Prostate gland (tissue), 2 donors: ENCODE measurements at regions not wholly inside any gene's neighbourhood (a gene's known extent, or its start where the extent isn't known, plus 50 kb on each side); places are given as distances from the start of the nearest gene placed in this dataset.
"Not testable (repeated sequence)": the region's sequence is repeated elsewhere in the genome, so short reads cannot be mapped to it uniquely, and the experiment has no call there.

Experiments used
- DNase-seq: peaks from one replicate; pipeline ENCODE4 v3.0.0-alpha.2; 2019; ENCODE audit warnings: low spot score
- H3K27ac ChIP-seq, 2 donors: fragments of 200-600 bp; sonication (generic); 2 replicates each; pipeline ENCODE4 v1.5.1; 2017 to 2019
- H3K27me3 ChIP-seq: fragments of 200-600 bp; sonication (generic); replicated peaks from 2 replicates; pipeline ENCODE4 v1.5.1; 2019; ENCODE audit not compliant: insufficient read depth
- H3K36me3 ChIP-seq, 2 donors: fragments of 200-600 bp; sonication (generic); 1 replicate in 1 of 2; 2 replicates in 1 of 2; pipeline versions ENCODE4 v1.5.1 to v1.8.1; 2017 to 2019
- H3K4me1 ChIP-seq: fragments of 200-600 bp; sonication (generic); replicated peaks from 2 replicates; pipeline ENCODE4 v1.5.1; 2019
- H3K4me3 ChIP-seq, 2 donors: fragments of 200-600 bp; sonication (generic); 2 replicates each; pipeline ENCODE4 v1.5.1; 2017 to 2019
- H3K9me3 ChIP-seq: fragments of 200-600 bp; sonication (generic); 2 replicates; pipeline ENCODE4 v1.5.1; 2017
- CTCF ChIP-seq, 4 experiments: fragments of 200-600 bp in 2 of 4; fragments of 450-650 bp in 2 of 4; sonication (generic) in 2 of 4; IDR thresholded peaks; 1 replicate in 3 of 4; 2 replicates in 1 of 4; pipeline ENCODE4 v1.5.1; 2016 to 2019; ENCODE audit warnings: antibody characterized with exemption in 4 of 4, mild to moderate bottlenecking in 2 of 4, moderate library complexity in 2 of 4
- POLR2A ChIP-seq: fragments of 450-650 bp; IDR thresholded peaks from one replicate; pipeline ENCODE4 v1.6.1; 2016; ENCODE audit warnings: antibody characterized with exemption, mild to moderate bottlenecking
- POLR2AphosphoS5 ChIP-seq: sonication (generic); formaldehyde crosslinking; IDR thresholded peaks from one replicate; pipeline ENCODE4 v1.6.1; 2017; ENCODE audit warnings: antibody characterized with exemption
- WGBS: methylation state at CpG from one replicate; pipeline ENCODE4 v1.1.5; 2018; 5-methylcytosine and 5-hydroxymethylcytosine counted together
- intact Hi-C: fragments of 100-400 bp; cut with DNase I; formaldehyde crosslinking; loops from one replicate; pipeline ENCODE4 v1.14.2; 2022

GRCh38 chr3:124149771-124150170 is 157.8 kb upstream of the ROPN1 start:
- intact Hi-C loops: no loop called here
- no peak for DNase-seq
- Histone ChIP-seq H3K27ac (no peak overlapping the region), H3K9me3 (no peaks in the 10 kb centered on the region), H3K4me3 (no peak overlapping the region), H3K36me3 (no peaks in the 10 kb centered on the region), H3K27me3 (no peaks in the 10 kb centered on the region), H3K4me1 (no peaks in the 10 kb centered on the region)
- 26% methylated on average over 3 of the region's 3 CpGs for WGBS
- TF ChIP-seq POLR2AphosphoS5 (no peak), CTCF (IDR thresholded peaks at IDR 0.05) (no peak), POLR2A (no peak)

GRCh38 chr3:124152891-124153290 is 161.0 kb upstream of the ROPN1 start:
- H3K9me3 ChIP-seq, intact Hi-C loops, H3K4me1 ChIP-seq, DNase-seq, H3K27ac ChIP-seq, H3K27me3 ChIP-seq, H3K4me3 ChIP-seq, H3K36me3 ChIP-seq: not testable (repeated sequence)
- 100% methylated on average over 1 of the region's 1 CpG for WGBS

- no peak overlapping the region for H3K27ac ChIP-seq
- no peak overlapping the region for H3K4me3 ChIP-seq
- H3K36me3 ChIP-seq: no peaks in the 10 kb centered on the region
- intact Hi-C loops: no loop called here
- TF ChIP-seq POLR2A (no peak), POLR2AphosphoS5 (no peak), CTCF (IDR thresholded peaks at IDR 0.05) (no peak)
- H3K4me1 ChIP-seq: no peaks in the 10 kb centered on the region
- DNase-seq: no peak
- H3K27me3 ChIP-seq: no peaks in the 10 kb centered on the region
- no peaks in the 10 kb centered on the region for H3K9me3 ChIP-seq
- 74% methylated on average over 6 of the region's 6 CpGs for whole genome bisulfite sequencing
These were observed 165.2 kb upstream of the ROPN1 start for GRCh38 chr3:124156866-124157712.

DNA sequence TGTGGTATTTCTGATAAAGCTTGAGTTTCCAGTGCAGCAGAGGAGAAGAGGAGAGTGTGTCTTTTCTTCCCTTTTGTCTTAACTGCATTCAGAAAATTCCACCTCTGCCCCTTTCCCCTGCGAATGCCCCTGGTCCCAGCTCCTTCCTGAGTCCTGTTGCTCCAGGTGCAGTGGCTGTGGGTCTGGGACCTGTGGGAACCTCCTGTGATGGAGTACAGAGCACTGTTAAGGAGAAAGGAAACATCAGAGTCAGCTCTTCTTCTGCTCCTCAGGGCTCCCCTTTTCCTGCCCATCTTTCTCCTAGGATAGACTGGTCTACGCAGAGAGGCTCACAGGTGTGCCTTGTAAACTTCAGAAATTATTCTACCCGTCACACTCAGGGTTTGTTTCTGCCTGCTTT is 165.8 kb upstream of the ROPN1 start:
- H3K36me3 ChIP-seq: no peaks in the 10 kb centered on the region
- TF ChIP-seq CTCF (IDR thresholded peaks at IDR 0.05) (no peak), POLR2A (no peak), POLR2AphosphoS5 (no peak)

GRCh38 chr3:124158168-124158881 is 166.4 kb upstream of the ROPN1 start:
- WGBS: 67% methylated on average over 5 of the region's 5 CpGs
- intact Hi-C loops: no loop called here
- Histone ChIP-seq H3K9me3 (no peaks in the 10 kb centered on the region), H3K27me3 (no peaks in the 10 kb centered on the region), H3K4me1 (no peaks in the 10 kb centered on the region), H3K27ac (no peak overlapping the region), H3K36me3 (no peaks in the 10 kb centered on the region), H3K4me3 (no peak overlapping the region)
- no peak for DNase-seq
- no peak for TF ChIP-seq POLR2AphosphoS5
- TF ChIP-seq CTCF (IDR thresholded peaks at IDR 0.05): no peak
- TF ChIP-seq POLR2A: no peak

More for the DNA sequence above, 165.8 kb upstream of the ROPN1 start:
- Histone ChIP-seq H3K27ac (no peak overlapping the region), H3K27me3 (no peaks in the 10 kb centered on the region), H3K4me3 (no peak overlapping the region), H3K4me1 (no peaks in the 10 kb centered on the region), H3K9me3 (no peaks in the 10 kb centered on the region)
- intact Hi-C loops: no loop called here
- no peak for DNase-seq
- WGBS: 62% methylated on average over 3 of the region's 3 CpGs
